PFSK-1 (cell line): ENCODE measurements at regions not wholly inside any gene's neighbourhood (a gene's known extent, or its start where the extent isn't known, plus 50 kb on each side); places are given as distances from the start of the nearest gene placed in this dataset.

Experiments used
- FOXP2 ChIP-seq: optimal IDR thresholded peaks from 2 replicates; pipeline ENCODE3; 2011; ENCODE audit warnings: borderline replicate concordance, control low read depth, inconsistent platforms; ENCODE audit not compliant: insufficient read depth; ENCODE audit errors: extremely low read length, extremely low read depth
- POLR2AphosphoS5 ChIP-seq: IDR thresholded peaks from 2 replicates; pipeline ENCODE4 v1.6.1; 2012; ENCODE audit warnings: low read depth, mild to moderate bottlenecking, control low read depth, low read length, moderate library complexity
- REST ChIP-seq, 2 experiments: IDR thresholded peaks; 2 replicates each; pipeline versions ENCODE4 v1.6.1 to v1.8.0; 2011 to 2012; ENCODE audit warnings: low read depth in 2 of 2, low read length in 2 of 2, control low read depth in 1 of 2, inconsistent platforms in 1 of 2, mild to moderate bottlenecking in 1 of 2, moderate library complexity in 1 of 2; ENCODE audit not compliant: insufficient read depth in 1 of 2
- SIN3A ChIP-seq: IDR thresholded peaks from 2 replicates; pipeline ENCODE4 v1.6.1; 2012; ENCODE audit warnings: mild to moderate bottlenecking, low read length, moderate library complexity, borderline replicate concordance; ENCODE audit not compliant: insufficient read depth
- TAF1 ChIP-seq: IDR thresholded peaks from 2 replicates; pipeline ENCODE4 v1.6.1; 2012; ENCODE audit warnings: low read length, control low read depth, borderline replicate concordance; ENCODE audit not compliant: insufficient read depth

- TF ChIP-seq REST (IDR thresholded peaks at IDR 0.05; ENCODE audit: insufficient read depth in 1 of 2, low read depth in 2 of 2, low read length in 2 of 2): no peak
- no peak for TF ChIP-seq POLR2AphosphoS5
- no peak for TF ChIP-seq SIN3A
- no peak for TF ChIP-seq TAF1
- TF ChIP-seq FOXP2: no peak
Measured at GRCh38 chr5:2569774-2570542, 181.5 kb downstream of the IRX2 start.

- TF ChIP-seq SIN3A: no peak
- no peak for TF ChIP-seq TAF1
- no peak for TF ChIP-seq REST (IDR thresholded peaks at IDR 0.05; ENCODE audit: insufficient read depth in 1 of 2, low read depth in 2 of 2, low read length in 2 of 2)
- TF ChIP-seq FOXP2: no peak
- TF ChIP-seq POLR2AphosphoS5: no peak
Measured at GRCh38 chr5:2569176-2569575, 182.3 kb downstream of the IRX2 start.

GRCh38 chr5:2566284-2566683, 185.2 kb downstream of the IRX2 start:
- TF ChIP-seq TAF1: no peak
- TF ChIP-seq FOXP2: no peak
- no peak for TF ChIP-seq POLR2AphosphoS5
- TF ChIP-seq SIN3A: no peak
- TF ChIP-seq REST (IDR thresholded peaks at IDR 0.05; ENCODE audit: insufficient read depth in 1 of 2, low read depth in 2 of 2, low read length in 2 of 2): no peak

GRCh38 chr5:2565147-2565546, 186.3 kb downstream of the IRX2 start:
- no peak for TF ChIP-seq FOXP2
- TF ChIP-seq REST (IDR thresholded peaks at IDR 0.05; ENCODE audit: insufficient read depth in 1 of 2, low read depth in 2 of 2, low read length in 2 of 2): no peak
- no peak for TF ChIP-seq POLR2AphosphoS5
- TF ChIP-seq TAF1: no peak
- TF ChIP-seq SIN3A: no peak

- TF ChIP-seq TAF1: no peak
- TF ChIP-seq POLR2AphosphoS5: no peak
- TF ChIP-seq FOXP2: no peak
- no peak for TF ChIP-seq SIN3A
- TF ChIP-seq REST (IDR thresholded peaks at IDR 0.05; ENCODE audit: insufficient read depth in 1 of 2, low read depth in 2 of 2, low read length in 2 of 2): no peak
Measured at GRCh38 chr5:2563046-2563445, 188.4 kb downstream of the IRX2 start.
